ENCODE measurements at regions not wholly inside any gene's neighbourhood (a gene's known extent, or its start where the extent isn't known, plus 50 kb on each side); places are given as distances from the start of the nearest gene placed in this dataset.
"Not testable (repeated sequence)": the region's sequence is repeated elsewhere in the genome, so short reads cannot be mapped to it uniquely, and the experiment has no call there.

DNA sequence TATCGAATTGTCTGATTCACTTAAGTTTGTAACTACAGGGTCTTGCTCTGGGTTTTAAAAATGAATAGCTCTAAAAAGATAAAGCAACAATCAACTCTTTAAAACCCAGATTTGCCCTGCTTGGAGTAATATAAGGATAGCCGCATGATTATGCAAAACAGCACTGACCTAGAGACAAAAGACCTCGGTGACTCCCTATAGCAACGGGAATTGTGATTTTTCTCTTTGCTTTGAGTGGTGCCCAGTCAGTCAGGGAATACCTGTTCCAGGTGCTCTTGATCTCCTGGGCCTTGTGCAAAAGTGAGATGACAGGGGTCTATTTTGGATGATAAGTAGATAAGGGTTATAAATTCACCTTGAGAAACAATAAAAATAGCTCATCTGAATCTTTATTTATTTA lies 336.3 kb upstream of the NOX3 start:
- no peak for DNase-seq

DNA sequence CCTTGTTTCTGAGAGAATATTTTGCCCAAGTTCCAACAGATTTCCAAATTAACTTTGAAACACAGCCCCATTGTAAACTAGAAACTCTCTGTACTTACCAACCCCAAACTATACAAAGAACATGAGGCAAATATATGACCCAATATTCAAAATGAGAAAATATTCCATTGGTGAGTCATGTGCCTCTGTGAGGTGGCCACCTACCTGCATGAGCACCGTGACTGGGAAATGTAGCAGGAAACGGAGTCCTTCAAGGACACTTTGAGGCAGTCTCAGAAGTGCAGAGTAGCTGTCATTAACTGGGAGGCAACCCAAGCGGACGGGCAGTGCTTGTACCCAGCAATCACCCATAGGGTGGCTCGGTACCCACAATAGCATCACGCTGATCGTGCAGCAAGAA lies 335.5 kb upstream of the NOX3 start:
- DNase-seq: no peak

DNA sequence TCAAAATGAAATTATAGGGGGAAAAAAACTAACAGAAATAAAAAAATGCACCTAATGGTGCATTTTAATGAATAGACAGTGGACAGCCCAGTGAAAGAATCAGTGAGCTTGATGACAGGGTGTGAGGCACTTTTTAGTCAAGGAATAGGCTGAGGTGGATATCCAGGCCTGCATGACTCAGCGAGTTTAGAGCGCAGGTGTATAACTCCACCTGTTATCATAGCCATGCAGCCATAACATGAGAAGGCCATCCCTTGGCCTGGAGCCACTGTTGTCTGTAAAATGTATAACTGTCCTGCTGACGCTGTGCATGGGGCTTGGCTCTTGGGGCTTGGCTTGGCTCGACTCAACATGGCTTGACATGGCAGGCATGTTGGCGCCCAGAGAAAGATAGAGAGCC lies 331.5 kb upstream of the NOX3 start:
- DNase-seq: no peak

DNA sequence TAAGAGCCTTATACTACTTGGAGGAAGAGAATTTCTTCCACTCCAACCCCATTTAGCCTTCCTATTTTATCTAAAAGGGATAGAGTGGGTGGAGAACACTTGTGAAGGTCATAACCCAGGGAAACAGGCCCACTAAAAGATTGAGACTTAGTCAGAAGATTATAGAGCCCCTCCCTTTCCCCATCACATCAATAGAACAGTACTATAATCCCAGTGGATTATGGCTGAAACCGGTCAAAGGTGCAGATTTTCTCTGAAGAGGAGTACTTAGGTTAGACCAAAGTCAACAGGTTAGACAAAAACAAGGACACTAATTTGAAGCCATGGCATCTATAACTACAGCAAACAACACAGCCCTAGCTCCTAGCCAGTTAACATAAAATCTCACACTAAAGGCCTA lies 330.9 kb upstream of the NOX3 start:
- DNase-seq: no peak

DNA sequence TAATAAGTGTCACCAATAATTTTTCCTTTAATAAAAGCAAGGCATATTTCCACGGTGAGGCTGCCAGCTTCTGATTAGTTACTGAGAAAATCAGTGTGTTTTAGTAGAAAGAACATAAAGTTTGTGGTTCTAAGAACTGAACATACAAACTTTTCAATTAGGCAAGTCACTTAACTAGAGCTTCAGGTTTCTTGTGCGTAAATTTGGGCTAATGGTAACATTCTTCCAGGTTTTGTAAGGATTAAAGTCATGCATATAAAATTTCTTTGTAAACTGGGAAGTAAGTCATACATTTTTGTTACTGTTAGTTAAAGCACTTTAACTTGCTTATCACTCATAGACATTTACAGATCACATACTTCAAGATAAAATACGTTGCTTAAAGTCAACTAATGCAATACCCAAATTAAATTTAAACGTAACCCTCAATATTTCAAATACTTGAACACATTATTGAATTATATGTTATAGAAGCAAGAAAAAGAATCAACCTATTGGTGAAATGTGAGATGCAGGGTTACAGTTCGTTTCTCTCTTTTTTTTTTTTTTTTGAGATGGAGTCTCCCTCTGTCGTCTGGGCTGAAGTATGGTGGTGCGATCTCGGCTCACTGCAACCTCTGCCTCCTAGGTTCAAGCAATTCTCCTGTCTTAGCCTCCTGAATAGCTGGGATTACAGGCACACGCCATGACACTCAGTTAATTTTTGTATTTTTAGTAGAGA lies 327.3 kb upstream of the NOX3 start:
- no peak for DNase-seq

DNA sequence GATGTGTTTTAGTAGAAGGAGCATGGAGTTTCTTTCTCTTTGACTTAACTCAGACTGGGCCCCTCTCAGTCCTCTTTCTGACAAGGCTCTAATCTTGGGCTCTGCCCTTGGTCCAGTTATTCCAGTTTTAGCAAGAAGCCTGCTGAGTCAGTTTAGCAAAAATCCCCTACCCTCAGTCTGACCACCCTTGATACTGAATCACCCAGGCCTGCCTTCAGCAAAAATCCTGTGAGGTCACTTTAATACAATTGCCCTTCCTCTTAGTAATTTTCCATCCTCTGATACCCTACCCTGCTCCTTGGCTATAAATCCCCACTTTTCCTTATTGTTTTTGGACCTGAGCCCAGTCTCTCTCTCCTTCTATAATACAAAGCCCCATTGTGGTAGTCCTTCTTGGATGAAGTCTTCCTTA lies 326.7 kb upstream of the NOX3 start:
- no peak for DNase-seq

DNA sequence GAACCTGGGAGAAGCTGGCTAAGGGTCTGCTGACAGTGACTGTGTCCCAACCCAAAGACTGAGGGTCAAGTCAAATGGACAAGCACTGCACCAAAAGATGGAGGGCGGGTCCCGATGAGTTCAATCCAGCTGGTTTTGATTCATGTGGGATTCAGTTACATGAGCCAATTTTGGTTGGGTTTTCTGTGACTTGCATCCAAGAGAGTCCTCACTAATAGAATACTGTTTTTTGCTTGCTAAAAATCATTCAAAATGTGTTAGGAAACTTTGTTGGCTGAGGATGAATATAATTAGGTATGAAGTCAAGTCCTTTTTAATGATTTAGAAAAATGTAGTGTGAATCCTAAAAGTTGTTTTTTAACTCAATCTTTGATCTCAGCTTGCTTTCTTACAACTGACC lies 323.8 kb upstream of the NOX3 start:
- no peak for DNase-seq

DNA sequence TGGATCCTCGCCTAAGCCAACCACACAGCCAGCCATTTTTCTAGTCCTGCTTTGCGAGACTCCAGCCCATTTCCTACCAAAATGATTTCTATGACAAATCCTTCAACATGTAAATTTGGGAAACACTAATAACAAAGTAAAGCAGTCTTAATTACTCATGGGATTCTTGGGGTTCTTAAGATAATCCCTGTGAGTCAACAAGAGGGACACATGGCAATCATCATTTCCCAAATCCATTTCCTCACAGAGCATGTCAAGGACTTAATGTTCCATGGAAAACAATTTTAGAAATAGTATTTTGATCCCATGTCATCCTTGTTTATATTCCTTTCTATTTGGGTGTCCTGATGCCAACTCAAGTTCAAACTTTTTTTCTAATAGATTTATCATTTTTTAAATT lies 322.7 kb upstream of the NOX3 start:
- no peak for DNase-seq

DNA sequence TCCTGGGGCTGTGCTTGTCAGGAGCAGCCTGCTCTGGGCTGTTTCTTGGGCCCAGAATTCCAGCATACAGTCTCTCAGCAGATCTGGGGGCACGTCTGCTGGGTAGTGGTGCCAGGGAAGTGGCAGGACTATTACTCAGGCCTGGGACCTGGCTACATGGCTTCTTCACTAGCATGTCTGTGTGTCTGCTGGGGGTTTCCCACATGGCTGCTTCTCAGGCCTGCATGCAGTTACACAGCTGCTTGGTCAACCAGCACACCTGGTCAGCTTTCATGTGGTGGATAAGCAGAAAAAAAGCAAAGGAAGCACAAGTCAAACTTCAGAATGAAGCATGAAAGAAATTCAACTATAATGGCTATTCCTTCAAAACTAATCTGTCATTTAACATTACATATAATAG lies 316.2 kb upstream of the NOX3 start:
- DNase-seq: no peak

DNA sequence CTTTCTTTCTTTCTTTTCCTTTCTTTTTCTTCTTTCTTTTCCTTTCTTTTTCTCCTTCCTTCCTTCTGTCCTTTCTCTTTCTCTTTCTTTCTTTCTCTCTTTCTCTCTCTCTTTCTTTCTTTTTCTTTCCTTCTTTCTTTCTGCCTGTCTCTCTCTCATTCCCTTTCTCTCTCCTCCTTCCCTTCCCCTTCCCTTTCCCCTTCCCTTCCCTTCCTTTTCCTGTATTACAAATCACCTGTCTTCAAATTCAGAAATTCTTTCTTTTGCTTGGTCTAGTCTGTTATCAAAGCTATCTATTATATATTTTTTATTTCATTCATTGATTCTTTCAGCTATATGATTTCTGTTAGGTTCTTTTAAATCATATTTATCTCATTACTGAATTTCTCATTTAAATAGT lies 315.2 kb upstream of the NOX3 start:
- DNase-seq: no peak

DNA sequence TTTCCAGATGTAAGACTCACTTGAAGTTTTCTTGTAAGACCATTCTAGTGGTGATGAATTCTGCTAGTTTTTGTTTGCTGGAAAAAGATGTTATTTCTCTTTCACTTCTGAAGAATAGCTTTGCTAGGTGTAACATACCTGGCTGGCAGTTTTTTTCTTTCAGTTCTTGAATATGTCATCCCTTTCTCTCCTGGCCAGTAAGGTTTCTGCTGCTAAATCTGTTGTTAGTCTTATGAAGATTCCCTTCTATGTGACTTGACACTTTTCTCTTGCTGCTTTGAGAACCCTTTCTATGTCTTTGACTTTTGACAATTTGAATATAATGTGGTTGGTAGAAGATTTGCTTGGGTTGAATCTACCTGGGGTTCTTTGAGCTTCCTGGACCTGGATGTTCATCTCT lies 314.7 kb upstream of the NOX3 start:
- DNase-seq: no peak

DNA sequence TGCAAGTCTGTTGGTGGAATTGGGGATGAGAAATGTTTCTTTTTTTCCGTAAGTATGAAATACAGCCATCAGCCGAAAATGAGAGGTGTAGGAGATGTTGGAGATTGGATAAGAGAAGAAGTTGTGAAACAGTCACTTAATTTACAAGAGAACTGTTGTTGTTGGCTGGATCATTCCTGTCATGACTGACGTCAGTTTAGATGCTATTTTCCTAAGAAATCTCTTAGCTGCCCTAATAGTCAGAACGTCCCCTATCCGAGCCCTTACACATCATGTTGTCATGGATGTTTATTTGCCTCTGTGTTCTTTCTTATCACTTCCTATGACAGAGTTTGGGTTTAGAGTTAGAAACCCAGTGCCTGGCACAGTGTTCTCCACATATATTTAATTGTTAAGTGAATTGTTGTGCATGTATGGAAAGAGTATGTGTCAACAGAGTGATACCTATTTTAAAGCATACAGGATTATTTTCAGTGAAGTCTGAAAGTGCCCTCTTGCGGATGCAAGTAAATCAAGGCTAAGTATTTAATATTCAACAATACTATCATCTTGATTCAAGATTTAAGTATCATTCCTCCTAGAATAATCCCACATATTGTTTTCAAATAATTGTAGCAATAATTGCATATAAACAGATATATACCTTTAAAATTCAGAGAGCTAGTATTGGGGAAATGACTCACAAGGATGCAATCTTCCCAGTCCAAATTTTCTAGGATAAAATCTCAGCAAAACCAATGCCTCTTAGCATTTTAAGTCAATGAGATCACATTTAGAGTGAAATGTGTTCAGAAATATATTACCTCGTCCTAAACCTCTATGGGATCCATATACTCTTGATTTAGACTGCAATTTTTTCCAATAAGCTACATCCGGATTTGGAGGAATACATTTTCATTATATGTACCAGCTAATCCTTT lies 309.9 kb upstream of the NOX3 start:
- DNase-seq: no peak

DNA sequence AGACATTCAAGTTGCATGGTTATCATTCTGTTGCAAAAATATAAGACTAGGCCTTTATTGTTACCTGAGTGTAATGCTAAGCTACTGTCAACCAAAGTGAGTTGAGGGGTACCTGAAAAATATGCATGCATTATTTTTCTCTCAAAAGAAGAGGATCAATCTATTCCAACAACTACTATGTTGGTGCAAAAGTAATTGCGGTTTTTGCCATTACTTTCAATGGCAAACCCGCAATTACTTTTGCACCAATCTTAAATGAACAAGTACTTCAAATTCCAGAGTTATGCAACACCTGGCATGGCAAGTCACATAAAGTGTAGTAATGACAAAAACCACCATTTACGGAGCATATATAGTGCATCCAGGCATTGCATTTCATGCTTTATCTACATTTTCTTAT lies 307.0 kb upstream of the NOX3 start:
- no peak for DNase-seq

DNA sequence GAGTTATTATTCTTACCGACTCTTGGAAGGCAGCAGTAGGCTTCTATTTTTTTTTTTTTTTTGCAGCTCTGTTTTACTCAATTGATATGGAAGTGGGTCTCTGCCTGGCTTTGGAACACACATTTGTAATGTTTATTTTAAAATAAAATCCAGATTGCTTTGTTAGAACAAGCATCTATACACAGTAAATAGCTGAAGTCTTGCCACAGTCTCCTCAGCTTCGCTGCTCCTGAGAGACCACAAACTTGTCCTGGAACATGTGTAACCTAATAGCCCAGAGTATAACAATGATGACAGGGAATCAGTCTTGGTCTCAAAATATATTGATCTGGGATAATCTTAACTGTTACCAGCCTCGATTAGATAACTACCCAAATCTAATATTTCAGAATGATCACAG lies 299.8 kb upstream of the NOX3 start:
- DNase-seq: no peak

DNA sequence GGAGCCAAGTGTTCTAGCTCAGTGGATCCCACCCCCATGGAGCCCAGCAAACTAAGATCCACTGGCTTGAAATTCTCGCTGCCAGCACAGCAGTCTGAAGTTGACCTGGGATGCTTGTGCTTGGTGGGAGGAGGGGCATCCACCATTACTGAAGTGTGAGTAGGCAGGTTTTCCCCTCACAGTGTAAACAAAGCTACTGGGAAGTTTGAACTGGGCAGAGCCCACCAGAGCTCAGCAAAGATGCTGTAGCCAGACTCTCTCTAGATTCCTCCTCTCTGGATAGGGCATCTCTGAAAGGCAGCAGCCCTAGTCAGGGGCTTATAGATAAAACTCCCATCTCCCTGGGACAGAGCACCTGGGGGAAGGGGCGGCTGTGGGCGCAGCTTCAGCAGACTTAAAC lies 293.1 kb upstream of the NOX3 start:
- DNase-seq: not testable (repeated sequence)

DNA sequence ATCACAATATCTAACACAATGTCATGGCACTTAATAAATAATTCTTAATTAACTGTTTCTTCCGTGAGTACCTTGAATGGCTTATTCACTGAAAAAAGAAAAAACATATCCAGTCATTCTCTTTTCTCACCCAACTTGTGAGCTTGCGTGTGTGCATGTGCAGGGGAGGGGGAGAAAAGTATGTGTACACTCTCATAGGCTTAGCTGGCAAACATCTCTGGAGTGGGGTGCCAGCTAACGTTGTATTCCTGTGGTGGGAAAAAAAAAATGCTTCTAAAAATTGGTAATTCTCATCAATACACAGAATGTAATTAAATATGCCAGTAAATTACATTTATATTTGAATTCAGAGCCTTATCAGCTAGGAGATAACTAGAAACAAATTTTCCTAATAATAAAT lies 291.9 kb upstream of the NOX3 start:
- no peak for DNase-seq

DNA sequence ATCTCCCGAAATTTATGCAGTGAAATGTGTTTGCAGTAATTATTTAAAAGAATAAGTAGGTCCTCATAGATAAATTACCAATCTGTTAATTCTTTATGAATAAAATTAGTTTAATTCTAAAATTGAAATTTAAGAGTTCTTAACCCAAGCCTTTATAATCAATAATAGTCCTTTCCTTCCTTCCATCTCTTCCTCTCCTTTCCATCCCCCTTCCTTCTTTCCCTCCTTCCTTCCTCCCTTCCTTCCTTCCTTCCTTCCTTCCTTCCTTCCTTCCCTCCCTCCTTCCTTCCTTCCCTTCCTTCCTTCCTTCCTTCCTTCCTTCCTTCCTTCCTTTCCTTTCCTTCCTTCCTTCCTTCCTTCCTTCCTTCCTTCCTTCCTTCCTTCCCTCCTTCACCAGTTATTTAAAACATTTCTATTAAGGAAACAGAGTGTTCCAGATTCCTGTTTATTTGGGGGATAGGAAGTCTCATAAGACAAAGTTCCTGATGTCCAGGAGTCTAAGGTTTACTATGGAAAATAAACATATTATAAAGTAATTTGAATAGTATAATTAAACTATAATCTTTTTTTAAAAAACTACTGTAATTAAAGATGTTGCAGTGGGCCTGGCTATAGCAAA lies 285.3 kb upstream of the NOX3 start:
- DNase-seq: no peak

DNA sequence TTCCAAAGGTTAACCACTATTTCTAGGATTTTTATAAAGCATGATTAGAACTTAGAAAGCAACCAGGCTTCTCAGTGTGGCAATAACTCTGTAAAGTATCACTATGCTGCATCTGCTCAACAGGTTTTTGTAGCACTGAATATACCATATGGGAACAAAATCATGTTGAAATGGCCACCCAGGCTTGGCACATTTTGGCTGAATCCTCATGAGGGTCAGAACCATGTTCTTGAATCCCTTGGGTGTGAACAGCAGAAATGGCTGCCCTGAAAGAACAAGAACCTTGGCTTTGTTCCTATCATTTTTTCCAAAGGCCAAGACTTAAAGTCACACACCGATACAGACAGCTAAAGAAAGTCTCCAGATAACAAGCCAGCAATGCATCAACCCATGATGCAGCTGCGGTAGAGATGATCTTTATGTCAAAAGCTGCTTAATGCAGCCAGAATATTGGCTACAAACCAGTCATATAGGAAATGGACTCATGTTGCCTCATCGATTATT lies 283.0 kb upstream of the NOX3 start:
- DNase-seq: no peak

DNA sequence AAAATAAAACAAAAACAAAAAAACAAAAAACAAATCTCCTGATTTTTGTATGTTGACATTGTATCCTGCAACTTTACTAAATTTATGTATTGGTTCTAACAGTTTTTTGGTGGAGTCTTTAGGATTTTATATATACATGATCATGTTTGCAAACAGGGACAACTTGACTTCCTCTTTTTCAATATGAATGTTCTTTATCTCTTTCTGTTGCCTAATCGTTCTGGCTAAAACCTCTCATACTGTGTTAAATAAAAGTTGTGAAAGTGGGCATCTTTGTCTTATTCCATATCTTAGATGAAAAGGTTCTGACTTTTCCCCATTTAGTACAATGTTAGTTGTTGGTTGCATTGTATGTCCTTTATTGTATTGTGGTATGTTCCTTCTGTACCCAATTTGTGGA lies 261.7 kb upstream of the NOX3 start:
- no peak for DNase-seq

DNA sequence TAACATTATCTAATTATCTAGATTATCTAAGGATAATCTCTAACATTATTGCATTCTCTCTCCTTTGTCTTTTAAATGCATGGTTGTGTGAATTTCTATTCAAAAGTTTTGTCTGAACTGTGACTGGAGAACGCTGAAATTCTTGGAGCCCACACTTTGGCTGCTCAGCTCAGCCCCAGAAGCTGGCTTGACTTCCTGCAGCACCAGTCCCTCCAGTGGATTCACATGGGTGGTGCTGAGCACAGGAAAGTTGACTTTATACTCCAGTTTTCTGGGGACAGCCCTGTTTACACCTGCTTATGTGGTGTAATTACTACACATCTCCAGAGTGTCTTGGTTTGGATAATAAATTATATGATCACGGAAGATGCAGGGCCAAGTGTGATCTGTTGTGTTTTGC lies 255.1 kb upstream of the NOX3 start:
- DNase-seq: peak; percentile 13

DNA sequence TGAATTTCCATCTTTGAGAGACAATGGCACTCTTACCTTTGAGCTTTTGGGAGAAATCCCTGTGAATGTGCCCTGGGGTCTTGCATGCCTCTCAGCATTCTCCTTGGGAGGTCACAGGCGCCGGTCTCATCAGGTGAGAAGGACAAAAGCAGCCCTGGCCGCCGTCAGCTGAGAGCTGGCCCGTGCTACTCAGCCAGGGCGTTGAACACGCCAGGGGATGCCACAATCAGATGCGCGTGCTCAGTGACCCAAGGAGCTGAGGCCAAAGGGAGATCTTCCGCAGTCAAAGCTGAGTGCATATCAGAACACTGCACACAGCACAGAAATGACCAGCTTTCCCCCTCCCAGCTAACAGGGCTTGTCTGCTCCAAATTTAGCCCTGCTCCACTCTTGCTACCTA lies 253.6 kb upstream of the NOX3 start:
- peak; percentile 15 for DNase-seq

DNA sequence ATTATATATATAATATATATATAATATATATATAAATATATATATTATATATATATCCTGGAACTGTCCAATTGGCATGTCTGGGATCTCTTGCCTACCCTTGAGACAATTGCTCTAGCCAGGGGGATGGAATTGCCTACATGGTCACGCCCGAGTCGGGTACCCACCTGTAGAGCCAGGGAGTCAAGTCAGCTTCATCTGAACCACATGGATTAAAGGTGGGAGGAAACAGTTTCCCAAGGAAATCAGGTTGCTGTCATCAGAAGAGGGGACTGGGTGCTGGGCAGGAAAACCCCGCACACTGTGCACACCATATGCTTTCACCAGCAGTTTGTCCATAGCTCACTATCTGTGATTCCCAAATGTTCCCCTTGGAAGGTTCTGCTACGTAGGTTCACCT lies 252.5 kb upstream of the NOX3 start:
- no peak for DNase-seq

DNA sequence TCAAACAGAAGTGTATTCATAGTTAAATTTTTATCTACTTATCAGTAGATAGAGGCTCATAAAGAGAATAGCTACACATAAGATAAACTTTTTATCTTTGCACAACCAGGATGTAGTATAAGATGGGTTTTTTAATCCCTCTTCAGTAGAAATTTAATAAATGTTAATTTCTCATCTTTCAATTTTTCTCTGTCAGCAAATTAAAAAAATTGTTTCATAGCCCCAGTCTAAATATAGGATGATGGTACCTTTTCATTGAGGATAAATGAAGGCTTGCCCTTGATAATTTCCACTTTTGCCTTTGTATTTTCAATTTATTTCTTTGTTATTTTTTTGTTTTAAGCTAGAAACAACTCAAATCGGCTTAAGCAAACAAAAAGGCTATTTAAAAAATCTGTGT lies 251.2 kb upstream of the NOX3 start:
- DNase-seq: no peak

DNA sequence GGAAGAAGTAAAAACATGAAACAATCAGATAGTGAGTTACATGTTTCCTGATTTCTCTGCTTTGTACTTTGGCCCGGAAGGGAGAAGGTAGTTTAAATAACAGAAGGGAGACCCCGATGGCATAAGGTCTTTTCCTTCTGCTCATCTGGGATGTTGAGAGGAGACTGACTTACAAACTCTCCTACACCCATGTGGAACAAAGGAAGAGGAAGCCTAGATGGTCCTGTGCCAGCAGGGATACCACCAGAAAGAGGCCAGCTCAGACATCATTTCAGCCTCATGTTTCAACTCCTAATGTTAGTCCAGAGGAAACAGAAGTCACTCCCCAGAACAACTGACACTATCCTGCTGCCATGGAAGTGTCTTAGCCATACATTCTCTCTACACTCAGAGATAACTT lies 250.7 kb upstream of the NOX3 start:
- no peak for DNase-seq

Measured in NCI-H146 (cell line).